ENCODE measurements at regions not wholly inside any gene's neighbourhood (a gene's known extent, or its start where the extent isn't known, plus 50 kb on each side); places are given as distances from the start of the nearest gene placed in this dataset.

- Mint-ChIP-seq H3K9me3 (peaks cover 11% of the 10 kb centered on the region), H3K4me3 (no peak overlapping the region), H3K27me3 (no peaks in the 10 kb centered on the region), H3K27ac (no peak overlapping the region), H3K36me3 (no peaks in the 10 kb centered on the region), H3K4me1 (ENCODE audit: unreplicated experiment) (no peaks in the 10 kb centered on the region)
- TF ChIP-seq, protein P1, sequence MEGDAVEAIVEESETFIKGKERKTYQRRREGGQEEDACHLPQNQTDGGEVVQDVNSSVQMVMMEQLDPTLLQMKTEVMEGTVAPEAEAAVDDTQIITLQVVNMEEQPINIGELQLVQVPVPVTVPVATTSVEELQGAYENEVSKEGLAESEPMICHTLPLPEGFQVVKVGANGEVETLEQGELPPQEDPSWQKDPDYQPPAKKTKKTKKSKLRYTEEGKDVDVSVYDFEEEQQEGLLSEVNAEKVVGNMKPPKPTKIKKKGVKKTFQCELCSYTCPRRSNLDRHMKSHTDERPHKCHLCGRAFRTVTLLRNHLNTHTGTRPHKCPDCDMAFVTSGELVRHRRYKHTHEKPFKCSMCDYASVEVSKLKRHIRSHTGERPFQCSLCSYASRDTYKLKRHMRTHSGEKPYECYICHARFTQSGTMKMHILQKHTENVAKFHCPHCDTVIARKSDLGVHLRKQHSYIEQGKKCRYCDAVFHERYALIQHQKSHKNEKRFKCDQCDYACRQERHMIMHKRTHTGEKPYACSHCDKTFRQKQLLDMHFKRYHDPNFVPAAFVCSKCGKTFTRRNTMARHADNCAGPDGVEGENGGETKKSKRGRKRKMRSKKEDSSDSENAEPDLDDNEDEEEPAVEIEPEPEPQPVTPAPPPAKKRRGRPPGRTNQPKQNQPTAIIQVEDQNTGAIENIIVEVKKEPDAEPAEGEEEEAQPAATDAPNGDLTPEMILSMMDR (conservative IDR thresholded peaks at IDR 0.05) = no peak
- no peak for DNase-seq (ENCODE audit: extremely low spot score, unreplicated experiment)
These were observed 808.1 kb downstream of the XPNPEP1 start for GRCh38 chr10:109115179-109115578.

- Mint-ChIP-seq H3K4me3 (no peak overlapping the region), H3K36me3 (no peaks in the 10 kb centered on the region), H3K9me3 (peaks cover 11% of the 10 kb centered on the region), H3K27me3 (no peaks in the 10 kb centered on the region), H3K4me1 (ENCODE audit: unreplicated experiment) (no peaks in the 10 kb centered on the region), H3K27ac (no peak overlapping the region)
- DNase-seq (ENCODE audit: extremely low spot score, unreplicated experiment) = no peak
- TF ChIP-seq, protein P1 (conservative IDR thresholded peaks at IDR 0.05) = no peak
These were observed 808.7 kb downstream of the XPNPEP1 start for GRCh38 chr10:109114579-109114978.

DNA sequence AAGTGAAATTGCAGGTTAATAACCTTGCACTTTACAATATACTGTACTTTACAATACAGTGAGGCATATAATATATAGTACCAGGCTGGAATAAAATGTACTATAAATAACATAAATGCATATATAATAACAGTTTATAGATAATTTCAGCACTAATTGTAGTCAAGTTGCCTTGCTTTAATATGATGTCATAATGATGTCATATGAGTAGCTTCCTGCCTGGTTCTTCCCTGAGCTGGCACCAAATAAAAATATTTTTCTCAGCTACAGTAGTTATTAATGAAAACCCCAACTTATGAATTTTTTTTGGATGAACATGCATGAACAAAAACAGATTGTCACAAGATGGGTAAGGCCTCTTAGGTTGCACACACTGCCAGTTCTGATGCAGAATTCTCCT, 816.7 kb downstream of the XPNPEP1 start:
- no peak overlapping the region for H3K4me3 Mint-ChIP-seq
- no peaks in the 10 kb centered on the region for H3K36me3 Mint-ChIP-seq
- TF ChIP-seq, protein P1 (conservative IDR thresholded peaks at IDR 0.05) = no peak
- no peak overlapping the region for H3K27ac Mint-ChIP-seq
- no peaks in the 10 kb centered on the region for H3K4me1 Mint-ChIP-seq (ENCODE audit: unreplicated experiment)
- no peaks in the 10 kb centered on the region for H3K9me3 Mint-ChIP-seq
- DNase-seq (ENCODE audit: extremely low spot score, unreplicated experiment) = no peak
- H3K27me3 Mint-ChIP-seq = no peaks in the 10 kb centered on the region

GRCh38 chr10:109105725-109106124, 817.6 kb downstream of the XPNPEP1 start:
- no peaks in the 10 kb centered on the region for H3K9me3 Mint-ChIP-seq
- no peak overlapping the region for H3K4me3 Mint-ChIP-seq
- no peak for DNase-seq (ENCODE audit: extremely low spot score, unreplicated experiment)
- H3K27ac Mint-ChIP-seq = no peak overlapping the region
- no peaks in the 10 kb centered on the region for H3K27me3 Mint-ChIP-seq
- H3K36me3 Mint-ChIP-seq = no peaks in the 10 kb centered on the region
- no peaks in the 10 kb centered on the region for H3K4me1 Mint-ChIP-seq (ENCODE audit: unreplicated experiment)
- TF ChIP-seq, protein P1 (conservative IDR thresholded peaks at IDR 0.05) = no peak

GRCh38 chr10:109104806-109105205, 818.5 kb downstream of the XPNPEP1 start:
- TF ChIP-seq, protein P1 (conservative IDR thresholded peaks at IDR 0.05) = no peak
- Mint-ChIP-seq H3K36me3 (no peaks in the 10 kb centered on the region), H3K9me3 (no peaks in the 10 kb centered on the region), H3K4me1 (ENCODE audit: unreplicated experiment) (no peaks in the 10 kb centered on the region), H3K27ac (no peak overlapping the region), H3K27me3 (no peaks in the 10 kb centered on the region), H3K4me3 (no peak overlapping the region)
- DNase-seq (ENCODE audit: extremely low spot score, unreplicated experiment) = no peak

DNA sequence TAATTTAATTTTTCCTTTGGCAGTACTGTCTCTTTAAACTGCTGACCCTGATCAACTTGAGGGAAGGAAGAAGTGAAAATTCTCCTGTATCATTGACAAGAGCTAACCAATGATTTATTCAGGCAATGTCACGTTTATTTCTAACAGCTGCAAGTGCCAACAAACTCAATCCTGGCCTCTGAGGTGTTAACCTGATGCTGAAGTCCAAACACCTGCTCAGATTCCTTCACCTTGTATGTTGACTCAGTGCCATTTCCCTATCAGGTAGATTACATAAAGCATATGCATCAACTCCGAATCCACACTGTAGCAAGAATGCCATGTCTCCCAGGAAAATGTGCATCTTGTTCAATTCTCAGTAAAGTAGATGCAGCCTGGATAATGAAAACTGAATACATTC, 820.0 kb downstream of the XPNPEP1 start:
- H3K27ac Mint-ChIP-seq = no peak overlapping the region
- DNase-seq (ENCODE audit: extremely low spot score, unreplicated experiment) = no peak
- TF ChIP-seq, protein P1 (conservative IDR thresholded peaks at IDR 0.05) = no peak

More for the DNA sequence above, 820.0 kb downstream of the XPNPEP1 start:
- H3K36me3 Mint-ChIP-seq = no peaks in the 10 kb centered on the region
- H3K27me3 Mint-ChIP-seq = no peaks in the 10 kb centered on the region
- H3K9me3 Mint-ChIP-seq = no peaks in the 10 kb centered on the region
- H3K4me1 Mint-ChIP-seq (ENCODE audit: unreplicated experiment) = no peaks in the 10 kb centered on the region
- H3K4me3 Mint-ChIP-seq = no peak overlapping the region

Measured in type B pancreatic cell (in vitro differentiated cells).